Retinal pigment epithelial cell (primary cell): ENCODE measurements at regions not wholly inside any gene's neighbourhood (a gene's known extent, or its start where the extent isn't known, plus 50 kb on each side); places are given as distances from the start of the nearest gene placed in this dataset.

ENCODE experiments used
- DNase-seq: peaks from one replicate; pipeline ENCODE4 v3.0.0-alpha.2; 2010; ENCODE audit warnings: low read depth
- H3K4me3 ChIP-seq: 2 replicates; pipeline ENCODE4 v1.5.1; 2011; ENCODE audit warnings: mild to moderate bottlenecking, low read length, control low read depth, moderate library complexity
- CTCF ChIP-seq: conservative IDR thresholded peaks from 2 replicates; pipeline ENCODE4 v1.5.1; 2011; ENCODE audit warnings: low read depth, low read length, control low read depth, inconsistent platforms

GRCh38 chr22:49372530-49373288, 455.0 kb downstream of the BRD1 start:
- no peak for TF ChIP-seq CTCF
- DNase-seq = no peak
- H3K4me3 ChIP-seq = no peak overlapping the region

GRCh38 chr22:49372111-49372529, 455.6 kb downstream of the BRD1 start:
- H3K4me3 ChIP-seq = no peak overlapping the region
- no peak for DNase-seq
- TF ChIP-seq CTCF = no peak

- TF ChIP-seq CTCF = no peak
- DNase-seq = no peak
Observed at GRCh38 chr22:49371325-49372110, 456.2 kb downstream of the BRD1 start.

GRCh38 chr22:49370627-49371301, 456.9 kb downstream of the BRD1 start:
- H3K4me3 ChIP-seq = no peak overlapping the region
- TF ChIP-seq CTCF = no peak
- no peak for DNase-seq

More at GRCh38 chr22:49371325-49372110, 456.2 kb downstream of the BRD1 start:
- H3K4me3 ChIP-seq = no peak overlapping the region

GRCh38 chr22:49369726-49370626, 457.7 kb downstream of the BRD1 start:
- no peak for DNase-seq
- H3K4me3 ChIP-seq = no peak overlapping the region
- TF ChIP-seq CTCF = no peak

- no peak for TF ChIP-seq CTCF
- H3K4me3 ChIP-seq = no peak overlapping the region
- no peak for DNase-seq
Observed at GRCh38 chr22:49368976-49369725, 458.5 kb downstream of the BRD1 start.
